ENCODE measurements at regions not wholly inside any gene's neighbourhood (a gene's known extent, or its start where the extent isn't known, plus 50 kb on each side); places are given as distances from the start of the nearest gene placed in this dataset.

- no peak overlapping the region for H3K18ac ChIP-seq (ENCODE audit: insufficient read length, low read depth, low read length)
- no peak overlapping the region for H2AFZ ChIP-seq (ENCODE audit: low read length)
- no CpG with 5 or more reads among the region's 7 CpGs for WGBS (ENCODE audit: extremely low coverage, insufficient read length, low lambda C conversion rate)
- no peak overlapping the region for H3K56ac ChIP-seq (ENCODE audit: insufficient read length, low read depth, low read length)
- no peak overlapping the region for H4K91ac ChIP-seq (ENCODE audit: insufficient read length, low read depth, low read length)
- H2BK15ac ChIP-seq (ENCODE audit: low read depth, low read length): no peak overlapping the region
- H3K9ac ChIP-seq (ENCODE audit: extremely low read depth, insufficient read length, low read length): no peak overlapping the region
- DNase-seq: no peak
- H3K9me3 Mint-ChIP-seq: peaks cover 11 to 13% of the 10 kb centered on the region in 2 experiments
- H2AK5ac ChIP-seq (ENCODE audit: insufficient read length, low read length): no peak overlapping the region
- no peak overlapping the region for H2BK20ac ChIP-seq (ENCODE audit: low read depth, low read length, poor library complexity, severe bottlenecking)
- no peak overlapping the region for H4K5ac ChIP-seq (ENCODE audit: insufficient read length, low read depth, low read length)
- peak overlapping the region in 1 of 3 experiments; percentile 43; a peak in 2 of 7 replicates for H3K27ac Mint-ChIP-seq
- no peak overlapping the region for H3K23ac ChIP-seq (ENCODE audit: insufficient read length, low read depth, low read length)
- no peak overlapping the region for H2BK120ac ChIP-seq (ENCODE audit: low read depth, low read length, poor library complexity, severe bottlenecking)
- H3K4me2 ChIP-seq (ENCODE audit: insufficient read depth, insufficient read length, low read length): no peak overlapping the region
- H3K36me3 Mint-ChIP-seq (ENCODE audit: insufficient read depth in 1 of 3, low read depth in 3 of 3): peaks cover 3 to 18% (median 12%) of the 10 kb centered on the region in 3 experiments; a peak in 5 of 7 replicates
- peaks cover 2% of the 10 kb centered on the region; the same call in 1 of the 2 replicates for H3K27me3 Mint-ChIP-seq (ENCODE audit: low read depth)
- no peaks in the 10 kb centered on the region for H4K20me1 ChIP-seq (ENCODE audit: control insufficient read depth, insufficient read depth, insufficient read length)
- TF ChIP-seq, protein P1, sequence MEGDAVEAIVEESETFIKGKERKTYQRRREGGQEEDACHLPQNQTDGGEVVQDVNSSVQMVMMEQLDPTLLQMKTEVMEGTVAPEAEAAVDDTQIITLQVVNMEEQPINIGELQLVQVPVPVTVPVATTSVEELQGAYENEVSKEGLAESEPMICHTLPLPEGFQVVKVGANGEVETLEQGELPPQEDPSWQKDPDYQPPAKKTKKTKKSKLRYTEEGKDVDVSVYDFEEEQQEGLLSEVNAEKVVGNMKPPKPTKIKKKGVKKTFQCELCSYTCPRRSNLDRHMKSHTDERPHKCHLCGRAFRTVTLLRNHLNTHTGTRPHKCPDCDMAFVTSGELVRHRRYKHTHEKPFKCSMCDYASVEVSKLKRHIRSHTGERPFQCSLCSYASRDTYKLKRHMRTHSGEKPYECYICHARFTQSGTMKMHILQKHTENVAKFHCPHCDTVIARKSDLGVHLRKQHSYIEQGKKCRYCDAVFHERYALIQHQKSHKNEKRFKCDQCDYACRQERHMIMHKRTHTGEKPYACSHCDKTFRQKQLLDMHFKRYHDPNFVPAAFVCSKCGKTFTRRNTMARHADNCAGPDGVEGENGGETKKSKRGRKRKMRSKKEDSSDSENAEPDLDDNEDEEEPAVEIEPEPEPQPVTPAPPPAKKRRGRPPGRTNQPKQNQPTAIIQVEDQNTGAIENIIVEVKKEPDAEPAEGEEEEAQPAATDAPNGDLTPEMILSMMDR (conservative IDR thresholded peaks at IDR 0.05): no peak
- no peak overlapping the region for H3K4me3 Mint-ChIP-seq
- H3K4me1 Mint-ChIP-seq: peaks cover 0 to under 1% of the 10 kb centered on the region in 2 experiments; a peak in 2 of 4 replicates
- H3K23me2 ChIP-seq (ENCODE audit: insufficient read length, low read depth, low read length, poor library complexity, severe bottlenecking): no peaks in the 10 kb centered on the region
- H3K27me3 ChIP-seq (ENCODE audit: insufficient read depth, low read length): no peaks in the 10 kb centered on the region
- no peak overlapping the region; the same call in 1 of the 2 replicates for H3K14ac ChIP-seq (ENCODE audit: insufficient read depth, low read length)
- H3T11ph ChIP-seq (ENCODE audit: low read length): no peak overlapping the region
- H2BK12ac ChIP-seq (ENCODE audit: insufficient read length, low read depth, low read length): no peak overlapping the region
- H2BK5ac ChIP-seq (ENCODE audit: insufficient read length, low read length): no peak overlapping the region
- H3K4me1 ChIP-seq (ENCODE audit: insufficient read depth, low read length): no peaks in the 10 kb centered on the region
- no peaks in the 10 kb centered on the region for H3K79me2 ChIP-seq (ENCODE audit: insufficient read depth, low read length)
- H3K79me1 ChIP-seq (ENCODE audit: insufficient read depth, low read depth, low read length, poor library complexity, severe bottlenecking): no peaks in the 10 kb centered on the region
- no peak overlapping the region for H3K27ac ChIP-seq (ENCODE audit: insufficient read length, low read depth, low read length)
- no peak overlapping the region for H3K4ac ChIP-seq (ENCODE audit: low read depth, low read length)
- no peaks in the 10 kb centered on the region for H3K9me3 ChIP-seq (ENCODE audit: control insufficient read depth, low read depth, low read length)
- H4K8ac ChIP-seq (replicated peaks; ENCODE audit: insufficient read length, low read depth, low read length): no peak overlapping the region
These were observed 78.1 kb upstream of the NRXN3 start for GRCh38 chr14:78092040-78092439.
